Small intestine (tissue), 7 donors: ENCODE measurements at regions not wholly inside any gene's neighbourhood (a gene's known extent, or its start where the extent isn't known, plus 50 kb on each side); places are given as distances from the start of the nearest gene placed in this dataset.

Experiments
- DNase-seq, 2 donors: peaks; one replicate each; pipeline versions ENCODE4 v3.0.0 to v3.0.0-alpha.2; 2013
- FAIRE-seq: peaks from 2 replicates; lab custom pipeline; 2012; peaks lifted over from hg19 to GRCh38; lab: Jason Lieb, UNC
- H3K27ac ChIP-seq, 3 donors: one replicate each; pipeline ENCODE4 v1.5.1; 2013; ENCODE audit warnings: low read length in 2 of 3, mild to moderate bottlenecking in 2 of 3, control low read depth in 1 of 3, inconsistent platforms in 1 of 3, low read depth in 1 of 3, moderate library complexity in 1 of 3
- H3K27me3 ChIP-seq, 3 donors: one replicate each; pipeline ENCODE4 v1.6.1; 2013; ENCODE audit warnings: low read length in 3 of 3, inconsistent platforms in 1 of 3; ENCODE audit not compliant: control insufficient read depth in 3 of 3, insufficient read depth in 3 of 3
- H3K36me3 ChIP-seq, 3 donors: one replicate each; pipeline ENCODE4 v1.6.1; 2013; ENCODE audit warnings: low read length in 3 of 3, inconsistent platforms in 1 of 3, low read depth in 1 of 3, mild to moderate bottlenecking in 1 of 3, moderate library complexity in 1 of 3; ENCODE audit not compliant: control insufficient read depth in 3 of 3, insufficient read depth in 2 of 3
- H3K4me1 ChIP-seq, 3 donors: one replicate each; pipeline ENCODE4 v1.6.1; 2013; ENCODE audit warnings: low read length in 2 of 3, inconsistent platforms in 1 of 3, low read depth in 1 of 3, mild to moderate bottlenecking in 1 of 3, moderate library complexity in 1 of 3; ENCODE audit not compliant: control insufficient read depth in 3 of 3, insufficient read depth in 2 of 3
- H3K4me3 ChIP-seq, 3 donors: one replicate each; pipeline ENCODE4 v1.5.1; 2013; ENCODE audit warnings: low read length in 3 of 3, control low read depth in 1 of 3, inconsistent platforms in 1 of 3, low read depth in 1 of 3, mild to moderate bottlenecking in 1 of 3, moderate library complexity in 1 of 3
- H3K9me3 ChIP-seq, 2 donors: one replicate each; pipeline ENCODE4 v1.6.1; 2013; ENCODE audit warnings: low read depth in 1 of 2, low read length in 1 of 2; ENCODE audit not compliant: control insufficient read depth in 2 of 2, insufficient read depth in 1 of 2
- WGBS, 3 donors: extraction: QIAGEN DNeasy Blood & Tissue Kit; methylation state at CpG; one replicate each; pipeline ENCODE4 v1.1.7; 2013; 5-methylcytosine and 5-hydroxymethylcytosine counted together
- donor health status: healthy with polysubstance abuse.
- donor health status: control.
- donor health status: control.
- donor health status: Bipolar disorder and iron deficiency.
- donor health status: healthy.

DNA sequence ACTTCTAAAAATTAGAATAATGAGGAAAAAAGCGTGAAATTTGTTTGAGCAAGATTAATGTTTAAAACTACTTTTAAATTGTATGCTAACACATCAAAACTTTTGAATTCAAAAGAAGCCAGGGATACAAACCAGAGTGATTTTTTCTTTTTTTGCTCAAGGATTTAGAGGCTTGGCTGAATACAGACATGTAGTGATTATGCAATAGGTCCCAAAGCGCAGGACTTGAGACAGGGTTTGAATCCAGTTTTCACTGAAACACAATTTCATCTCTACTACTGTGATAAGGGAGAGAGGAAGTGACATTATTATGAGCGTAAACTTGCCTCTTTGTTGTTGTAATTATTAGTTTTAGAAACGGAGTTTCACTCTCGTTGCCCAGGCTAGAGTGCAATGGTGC is 207.3 kb downstream of the ZNF33B start:
- 79 to 85% (median 79%) methylated on average over 5 of the region's 5 CpGs for WGBS, 3 donors
- H3K36me3 ChIP-seq = no peaks in the 10 kb centered on the region
- no peaks in the 10 kb centered on the region for H3K27me3 ChIP-seq
- no peak for FAIRE-seq
- H3K9me3 ChIP-seq = no peaks in the 10 kb centered on the region
- no peak for DNase-seq
- no peak overlapping the region for H3K4me3 ChIP-seq
- no peaks in the 10 kb centered on the region for H3K4me1 ChIP-seq
- H3K27ac ChIP-seq = no peak overlapping the region

DNA sequence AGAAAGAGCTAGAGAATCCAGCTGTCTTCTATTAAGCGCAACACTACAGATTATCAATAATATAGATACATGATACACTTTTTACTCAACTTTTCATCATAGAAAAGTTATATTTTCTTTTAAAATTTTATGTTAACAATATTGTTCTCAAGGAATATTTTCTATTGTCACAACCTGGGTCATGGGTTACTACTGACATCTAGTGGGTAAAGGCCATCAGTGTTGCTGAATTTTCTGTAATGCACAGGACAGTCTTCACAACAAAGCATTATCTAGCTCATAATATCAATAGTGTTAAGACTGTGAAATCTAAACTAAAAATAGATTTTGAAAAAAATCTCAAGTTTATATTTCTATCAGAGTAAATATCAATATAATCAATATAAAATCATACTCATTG is 209.8 kb downstream of the ZNF33B start:
- no peak for FAIRE-seq
- WGBS, 3 donors = 78 to 86% (median 84%) methylated on average over 1 of the region's 1 CpG
- no peak overlapping the region for H3K4me3 ChIP-seq
- no peak overlapping the region for H3K27ac ChIP-seq
- no peaks in the 10 kb centered on the region for H3K36me3 ChIP-seq
- no peak for DNase-seq
- no peaks in the 10 kb centered on the region for H3K9me3 ChIP-seq
- no peaks in the 10 kb centered on the region for H3K4me1 ChIP-seq
- H3K27me3 ChIP-seq = no peaks in the 10 kb centered on the region

GRCh38 chr10:42422911-42423310 is 215.5 kb downstream of the ZNF33B start:
- no peaks in the 10 kb centered on the region for H3K27me3 ChIP-seq
- FAIRE-seq = no peak

GRCh38 chr10:42421812-42422211 is 216.6 kb downstream of the ZNF33B start:
- no peak overlapping the region for H3K27ac ChIP-seq
- no peaks in the 10 kb centered on the region for H3K36me3 ChIP-seq
- no peak for DNase-seq
- no peaks in the 10 kb centered on the region for H3K27me3 ChIP-seq
- H3K4me3 ChIP-seq = no peak overlapping the region
- peaks cover 0 to 14% of the 10 kb centered on the region in 2 donors for H3K9me3 ChIP-seq
- no peak for FAIRE-seq
- no peaks in the 10 kb centered on the region for H3K4me1 ChIP-seq
- WGBS, 3 donors = 50 to 58% (median 54%) methylated on average over 3 of the region's 3 CpGs

More at GRCh38 chr10:42422911-42423310, 215.5 kb downstream of the ZNF33B start:
- H3K27ac ChIP-seq = no peak overlapping the region
- peaks cover 0 to 12% of the 10 kb centered on the region in 2 donors for H3K9me3 ChIP-seq
- H3K4me1 ChIP-seq = no peaks in the 10 kb centered on the region
- no peak for DNase-seq
- H3K4me3 ChIP-seq = no peak overlapping the region
- H3K36me3 ChIP-seq = no peaks in the 10 kb centered on the region
- 91 to 96% (median 95%) methylated on average over 5 of the region's 5 CpGs for WGBS, 3 donors

GRCh38 chr10:42419789-42420188 is 218.6 kb downstream of the ZNF33B start:
- DNase-seq (no peak), FAIRE-seq (no peak)
- Histone ChIP-seq H3K9me3 (peaks cover 0 to 17% of the 10 kb centered on the region in 2 donors), H3K27me3 (no peaks in the 10 kb centered on the region), H3K4me1 (no peaks in the 10 kb centered on the region), H3K27ac (no peak overlapping the region), H3K4me3 (no peak overlapping the region), H3K36me3 (no peaks in the 10 kb centered on the region)
- 30 to 45% (median 33%) methylated on average over 2 of the region's 2 CpGs for WGBS, 3 donors

DNA sequence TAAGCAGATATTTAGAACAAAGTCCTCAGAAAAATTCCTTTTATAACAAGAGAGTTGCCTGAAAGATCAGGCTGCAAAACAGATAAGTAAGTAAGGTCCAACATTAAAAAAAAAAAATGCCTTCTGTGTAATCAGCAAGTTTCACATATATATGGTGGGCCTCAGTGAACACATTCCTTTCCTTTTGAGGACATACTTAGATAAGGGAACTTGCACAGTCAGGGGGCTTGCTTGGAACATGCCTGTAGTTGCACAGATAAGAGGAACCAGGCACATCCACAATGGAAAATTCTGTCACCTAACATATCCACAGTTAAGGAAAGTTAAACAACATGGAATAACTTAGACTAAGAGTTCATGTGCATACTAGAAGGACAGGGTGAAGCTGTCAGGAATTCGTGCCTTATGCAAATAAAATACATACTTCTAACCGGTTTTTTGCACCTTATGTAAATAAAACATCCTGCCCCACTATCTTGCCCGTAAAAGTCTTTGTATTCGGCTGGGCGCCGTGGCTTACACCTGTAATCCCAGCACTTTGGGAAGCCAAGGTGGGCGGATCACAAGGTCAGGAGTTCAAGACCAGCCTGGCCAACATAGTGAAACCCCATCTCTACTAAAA is 257.3 kb downstream of the ZNF33B start:
- Histone ChIP-seq H3K4me1 (no peaks in the 10 kb centered on the region), H3K4me3 (no peak overlapping the region), H3K27ac (no peak overlapping the region), H3K9me3 (peaks cover 0 to 12% of the 10 kb centered on the region in 2 donors), H3K36me3 (no peaks in the 10 kb centered on the region), H3K27me3 (no peaks in the 10 kb centered on the region)
- DNase-seq = no peak
- WGBS, 3 donors = 79 to 87% (median 79%) methylated on average over 7 of the region's 7 CpGs
- FAIRE-seq = no peak

DNA sequence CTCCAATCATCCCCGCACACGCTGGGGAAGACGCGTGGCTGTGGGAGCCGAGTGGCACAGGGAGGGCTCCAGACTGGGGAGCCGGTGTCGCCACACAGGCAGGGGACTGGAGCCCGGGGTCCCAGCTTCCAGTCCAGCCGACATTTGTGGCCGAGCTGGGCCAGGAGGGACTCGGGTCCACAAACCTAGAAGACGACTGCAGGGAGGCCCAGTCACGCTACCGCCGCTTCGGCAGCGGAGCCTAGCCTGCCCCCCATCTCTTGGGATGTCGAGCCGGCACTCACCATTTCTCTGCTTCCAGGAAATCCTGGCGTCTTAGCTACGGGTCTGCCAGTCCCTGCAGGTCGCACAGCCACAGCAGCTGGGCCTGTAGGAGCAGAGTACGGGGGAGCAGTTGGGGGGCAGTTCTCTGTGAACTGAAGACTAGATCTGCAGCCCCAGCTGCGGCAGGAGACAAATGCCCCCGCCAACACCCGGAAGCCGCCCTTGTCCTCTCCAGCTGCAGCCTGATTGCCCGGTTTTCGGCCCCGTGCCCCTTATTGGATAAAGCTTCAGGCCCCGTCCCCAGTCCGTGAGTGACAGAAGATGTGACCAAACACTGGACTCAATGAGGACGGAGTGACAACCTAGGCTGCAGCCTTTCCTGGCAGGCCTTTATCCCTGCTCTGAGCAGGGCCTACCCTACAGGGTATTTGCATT is 270.7 kb downstream of the ZNF33B start:
- H3K9me3 ChIP-seq = peaks cover 0 to 25% of the 10 kb centered on the region in 2 donors
- WGBS, 3 donors = 7 to 21% (median 12%) methylated on average over 33 of the region's 33 CpGs

GRCh38 chr10:42351745-42352144 is 286.6 kb downstream of the ZNF33B start:
- Histone ChIP-seq H3K36me3 (no peaks in the 10 kb centered on the region), H3K27me3 (no peaks in the 10 kb centered on the region), H3K27ac (no peak overlapping the region), H3K9me3 (peaks cover 0 to 10% of the 10 kb centered on the region in 2 donors), H3K4me3 (no peak overlapping the region), H3K4me1 (no peaks in the 10 kb centered on the region)
- no peak for DNase-seq
- 79 to 94% (median 86%) methylated on average over 1 of the region's 1 CpG for WGBS, 3 donors
- FAIRE-seq = no peak

More for the DNA sequence above, 270.7 kb downstream of the ZNF33B start:
- Histone ChIP-seq H3K27ac (no peak overlapping the region), H3K36me3 (no peaks in the 10 kb centered on the region), H3K27me3 (no peaks in the 10 kb centered on the region), H3K4me3 (peak overlapping the region; percentile 16 to 58 (median 36)), H3K4me1 (no peaks in the 10 kb centered on the region)
- peak; percentile 40 to 85 for DNase-seq
- FAIRE-seq = no peak
